Renal cortical epithelial cell (primary cell): ENCODE measurements at regions not wholly inside any gene's neighbourhood (a gene's known extent, or its start where the extent isn't known, plus 50 kb on each side); places are given as distances from the start of the nearest gene placed in this dataset.
"Not testable (repeated sequence)": the region's sequence is repeated elsewhere in the genome, so short reads cannot be mapped to it uniquely, and the experiment has no call there.

Source experiments
- DNase-seq: peaks from one replicate; pipeline ENCODE4 v3.0.0-alpha.2; 2011; ENCODE audit warnings: low read depth

GRCh38 chr5:90056911-90057705, 352.4 kb downstream of the CETN3 start:
- DNase-seq: no peak

GRCh38 chr5:90055831-90056328, 353.7 kb downstream of the CETN3 start:
- DNase-seq: peak; percentile 11

DNA sequence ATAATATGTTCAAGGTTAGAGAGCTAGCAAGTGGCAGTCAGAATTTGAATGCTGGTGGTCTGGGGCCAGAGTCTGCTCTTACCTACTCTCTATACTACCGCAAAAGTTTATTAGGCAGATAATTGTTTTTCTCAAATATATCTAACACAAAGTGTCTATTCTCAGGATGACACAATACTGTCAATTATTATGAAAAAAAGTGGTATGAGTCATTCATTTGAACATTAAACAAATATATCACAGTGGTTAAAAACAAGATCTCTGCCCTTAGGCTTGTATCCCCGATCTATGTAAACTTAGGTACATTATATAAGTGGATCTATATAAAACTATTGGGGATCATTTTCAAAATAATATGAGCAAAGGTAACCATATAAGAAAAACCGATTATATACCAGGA, 354.9 kb downstream of the CETN3 start:
- no peak for DNase-seq

DNA sequence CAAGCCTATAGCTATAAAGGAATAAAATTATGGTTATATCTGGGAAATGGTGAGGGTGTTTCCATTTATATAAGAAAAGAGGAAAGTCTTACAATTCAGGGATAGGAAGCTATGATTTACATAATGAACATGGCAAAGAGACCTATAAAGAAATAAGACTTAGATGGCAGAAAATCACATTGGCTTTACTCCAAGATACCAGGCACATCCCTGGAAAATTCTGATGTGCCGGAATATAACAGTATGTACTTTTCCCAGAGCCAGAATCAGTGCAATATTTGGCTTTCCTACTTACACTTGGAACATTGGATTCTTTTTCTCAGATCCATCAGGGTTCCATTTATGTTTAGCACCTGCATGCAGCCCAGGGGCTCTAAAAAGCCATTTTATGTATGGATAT, 357.8 kb downstream of the CETN3 start:
- DNase-seq: no peak

DNA sequence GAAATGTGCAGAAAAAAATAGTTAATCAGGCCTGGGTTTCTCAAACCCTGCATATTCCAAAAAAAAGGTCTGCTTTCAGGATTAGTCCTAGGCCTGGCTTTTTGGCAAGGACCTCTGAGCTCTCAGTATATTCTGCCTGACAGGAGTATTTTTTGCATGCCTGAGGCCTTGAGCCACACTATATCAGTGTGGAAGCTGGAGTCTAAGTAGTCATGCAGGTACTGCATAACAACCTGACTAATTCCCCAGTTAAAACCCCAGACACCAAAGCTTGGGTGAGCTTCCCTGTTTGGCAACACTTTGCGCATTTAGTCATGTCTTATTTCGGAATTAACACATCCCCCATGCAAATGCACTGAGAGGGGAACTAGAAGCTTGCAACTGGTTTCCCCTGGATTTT, 359.5 kb downstream of the CETN3 start:
- DNase-seq: no peak

DNA sequence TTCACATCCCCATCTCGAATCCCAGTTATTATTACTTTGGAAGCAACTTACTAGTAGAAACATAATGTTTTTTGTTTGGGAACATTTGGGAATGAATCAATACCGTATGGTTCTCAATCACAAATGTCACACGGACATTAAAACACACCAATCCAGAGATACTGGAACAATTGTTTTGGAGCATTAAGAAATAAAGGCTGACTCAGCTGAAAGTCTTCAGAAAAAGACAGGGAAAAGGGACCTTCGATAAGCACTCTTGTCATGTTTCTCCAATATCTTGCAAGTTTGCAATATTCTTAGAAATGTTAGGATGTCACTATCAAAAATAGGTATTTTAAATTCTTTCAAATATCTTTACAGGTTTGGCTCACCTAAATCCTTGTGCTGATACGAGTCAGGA, 362.4 kb downstream of the CETN3 start:
- no peak for DNase-seq

DNA sequence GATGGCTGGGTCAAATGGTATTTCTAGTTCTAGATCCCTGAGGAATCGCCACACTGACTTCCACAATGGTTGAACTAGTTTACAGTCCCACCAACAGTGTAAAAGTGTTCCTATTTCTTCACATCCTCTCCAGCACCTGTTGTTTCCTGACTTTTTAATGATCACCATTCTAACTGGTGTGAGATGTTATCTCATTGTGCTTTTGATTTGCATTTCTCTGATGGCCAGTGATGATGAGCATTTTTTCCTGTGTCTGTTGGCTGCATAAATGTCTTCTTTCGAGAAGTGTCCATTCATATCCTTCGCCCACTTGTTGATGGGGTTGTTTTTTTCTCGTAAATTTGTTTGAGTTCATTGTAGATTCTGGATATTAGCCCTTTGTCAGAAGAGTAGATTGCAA, 369.5 kb downstream of the CETN3 start:
- not testable (repeated sequence) for DNase-seq

GRCh38 chr5:90037646-90038045, 371.9 kb downstream of the CETN3 start:
- DNase-seq: no peak

DNA sequence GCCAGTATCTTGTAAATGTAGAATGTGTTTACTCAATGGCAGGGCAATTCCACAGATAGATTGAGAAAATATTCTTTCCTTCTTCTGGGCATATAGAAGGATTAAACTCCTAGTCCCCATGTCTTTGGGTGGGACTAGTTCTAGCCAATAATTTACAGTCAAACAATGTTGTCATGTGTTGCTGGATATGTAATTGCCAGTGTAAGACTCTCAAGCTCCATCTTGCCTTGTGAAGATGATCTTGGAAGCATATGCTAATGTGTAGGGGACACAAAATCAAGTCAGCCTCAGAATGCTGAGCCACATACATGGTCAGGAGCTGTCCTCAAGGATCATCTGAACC, 386.9 kb downstream of the CETN3 start:
- DNase-seq: no peak

- peak; percentile 7 for DNase-seq
Observed at GRCh38 chr5:90022002-90022710, 387.4 kb downstream of the CETN3 start.

DNA sequence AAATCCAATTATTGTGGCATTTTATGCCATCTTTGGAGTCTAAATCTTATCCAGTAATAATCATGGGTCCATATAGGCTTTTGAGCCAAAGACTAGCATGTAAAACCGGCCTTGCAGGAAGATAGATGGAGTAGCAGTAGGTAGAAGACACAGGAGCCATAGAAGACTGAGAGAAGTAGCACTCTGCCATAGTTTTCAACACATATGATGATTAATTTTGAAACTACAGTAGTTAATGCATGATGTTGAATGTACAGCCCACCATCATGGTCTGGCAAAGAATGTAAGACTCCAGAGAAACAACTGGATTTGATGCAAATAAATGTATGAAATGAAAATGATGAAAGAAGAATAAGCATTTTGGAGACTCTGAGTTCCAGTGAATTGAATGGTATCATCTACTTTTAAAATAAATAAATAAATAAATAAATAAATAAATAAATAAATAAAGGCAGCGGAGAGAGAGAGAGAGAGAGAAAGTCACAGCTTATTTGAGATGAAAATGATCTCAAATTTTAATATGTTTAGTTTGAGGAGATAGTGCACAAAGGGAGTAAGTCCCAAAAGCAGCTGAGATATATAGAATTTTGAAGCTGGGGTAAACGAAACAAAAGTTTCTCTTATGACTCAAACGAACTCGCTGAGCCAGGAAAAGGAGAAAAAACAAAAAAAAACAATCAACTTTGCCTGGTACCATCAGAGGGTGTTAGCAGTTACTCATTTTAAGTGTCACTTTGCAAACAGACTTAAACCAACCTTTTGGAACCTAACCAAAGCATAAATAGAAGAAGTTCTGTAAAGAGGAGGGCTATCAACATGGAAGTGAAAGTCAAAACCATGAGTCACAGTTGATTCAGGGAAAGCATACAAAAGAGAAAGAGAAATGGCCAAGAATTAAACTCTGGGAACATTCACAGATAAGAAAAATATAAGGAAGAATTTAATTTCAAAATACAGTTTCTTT, 388.7 kb downstream of the CETN3 start:
- peak; percentile 90 for DNase-seq

GRCh38 chr5:90017239-90017638, 392.3 kb downstream of the CETN3 start:
- no peak for DNase-seq

DNA sequence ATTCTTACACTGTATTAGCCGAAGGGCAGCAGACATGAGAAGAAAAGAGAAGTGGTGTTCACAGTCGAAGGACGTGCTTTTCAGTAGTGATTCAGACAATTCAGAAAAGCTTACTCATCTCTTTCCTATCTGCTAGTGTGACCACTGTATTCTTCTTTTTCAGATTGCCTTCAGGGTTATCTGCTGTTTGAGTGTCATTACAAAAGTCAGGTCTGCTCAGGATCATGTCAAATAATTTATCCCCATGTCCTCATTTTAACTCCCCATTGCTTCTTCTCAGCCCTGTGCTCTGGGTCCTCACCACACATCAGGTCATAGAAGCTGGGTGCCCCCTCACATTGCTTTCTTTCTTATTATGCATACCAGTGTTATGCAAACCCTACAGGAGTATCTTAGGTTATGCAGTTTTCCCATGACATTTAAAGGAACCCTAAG, 394.0 kb downstream of the CETN3 start:
- no peak for DNase-seq

DNA sequence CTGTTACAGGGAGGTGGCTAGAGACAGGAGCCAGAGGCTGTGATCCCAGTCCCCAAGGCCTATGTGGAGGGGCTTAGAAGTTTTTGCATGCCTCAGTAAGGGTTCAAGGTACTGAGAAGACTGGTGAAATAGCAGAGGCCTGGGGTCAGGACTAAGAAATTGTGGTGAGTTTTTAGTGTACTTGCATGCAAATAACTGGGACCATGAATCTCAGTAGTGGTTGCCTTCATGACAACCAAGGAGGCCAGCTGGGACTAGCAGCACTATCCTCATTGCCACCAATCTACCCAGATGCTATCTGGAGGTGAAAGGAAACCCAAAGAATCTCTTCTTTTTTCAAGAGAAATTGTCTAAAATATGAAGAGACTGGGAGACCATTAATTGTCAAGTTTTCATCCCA, 395.1 kb downstream of the CETN3 start:
- no peak for DNase-seq

- DNase-seq: no peak
Observed at GRCh38 chr5:90000351-90000750, 409.2 kb downstream of the CETN3 start.

GRCh38 chr5:89998519-89999305, 410.8 kb downstream of the CETN3 start:
- DNase-seq: no peak

DNA sequence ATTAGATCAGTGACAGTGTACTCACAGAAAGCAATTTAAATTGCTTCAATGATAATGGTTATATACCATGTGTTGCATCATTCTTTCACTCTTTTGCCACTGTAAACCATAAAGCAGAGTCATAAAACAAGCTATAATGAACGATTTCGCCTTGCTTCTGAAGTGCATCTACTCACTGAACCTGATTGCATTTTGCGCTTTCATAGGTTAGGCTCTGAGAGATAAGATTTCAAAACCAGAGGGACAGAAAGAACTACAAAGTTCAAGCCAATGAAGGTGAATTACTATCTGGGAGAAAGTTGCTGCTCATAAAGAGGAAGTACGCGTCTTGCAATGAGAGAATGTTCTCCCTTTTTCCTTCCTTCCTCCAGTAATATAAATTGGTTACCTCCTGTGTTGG, 412.7 kb downstream of the CETN3 start:
- no peak for DNase-seq

DNA sequence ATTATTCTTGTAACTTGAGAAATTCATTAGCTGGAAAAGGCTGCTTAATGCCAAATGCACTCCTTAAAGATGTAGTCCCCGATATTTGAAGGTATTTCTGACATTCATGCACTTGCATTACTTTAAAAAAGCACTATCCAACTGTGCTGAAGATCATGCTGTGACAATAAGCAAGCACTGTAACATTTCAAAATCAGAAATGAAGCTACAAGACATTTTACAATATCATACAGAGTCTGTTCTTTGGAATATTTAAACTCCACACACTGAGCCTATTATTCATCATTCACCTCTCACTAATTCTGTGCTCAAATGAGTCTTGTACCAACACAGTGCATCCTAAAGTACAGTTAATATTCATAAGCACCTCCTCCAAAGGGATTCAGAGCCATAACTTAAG, 413.2 kb downstream of the CETN3 start:
- no peak for DNase-seq

DNA sequence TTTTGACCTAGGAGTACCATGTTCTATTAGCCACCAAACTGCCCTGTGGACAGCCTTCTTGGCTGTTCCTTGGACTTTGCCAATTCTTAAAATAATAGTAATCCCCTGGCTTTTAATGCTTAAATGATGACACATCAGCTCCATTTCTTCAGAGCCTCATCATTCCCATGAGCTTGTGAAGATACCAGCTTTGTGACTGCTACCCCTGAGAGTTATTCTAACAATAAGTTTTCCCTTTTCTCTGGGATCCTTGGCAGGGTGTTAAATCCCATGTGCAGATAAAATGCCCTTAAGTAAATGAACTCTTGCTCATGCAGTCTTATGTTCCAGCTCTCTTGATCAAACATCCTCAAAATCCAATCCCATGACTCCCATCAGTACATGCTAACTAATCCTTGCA, 415.3 kb downstream of the CETN3 start:
- no peak for DNase-seq

DNA sequence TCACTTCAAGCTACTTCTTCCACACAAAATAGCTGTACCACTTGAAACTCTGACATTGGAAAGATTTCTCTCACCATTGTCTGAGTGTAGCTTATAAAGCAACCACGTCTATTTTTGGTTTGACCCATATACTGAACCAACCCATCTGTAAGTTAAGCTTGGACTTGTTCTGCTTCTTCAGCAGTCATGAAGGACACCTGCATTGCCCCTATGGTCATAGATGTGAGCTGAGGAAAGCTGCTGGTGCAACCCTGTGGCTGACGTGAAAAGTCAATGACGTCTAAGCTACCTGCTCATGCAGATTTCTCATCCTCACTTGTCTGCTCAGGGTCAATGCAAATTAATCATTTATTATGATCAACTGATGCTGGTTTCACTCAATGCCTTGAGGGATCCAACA, 417.4 kb downstream of the CETN3 start:
- DNase-seq: no peak

DNA sequence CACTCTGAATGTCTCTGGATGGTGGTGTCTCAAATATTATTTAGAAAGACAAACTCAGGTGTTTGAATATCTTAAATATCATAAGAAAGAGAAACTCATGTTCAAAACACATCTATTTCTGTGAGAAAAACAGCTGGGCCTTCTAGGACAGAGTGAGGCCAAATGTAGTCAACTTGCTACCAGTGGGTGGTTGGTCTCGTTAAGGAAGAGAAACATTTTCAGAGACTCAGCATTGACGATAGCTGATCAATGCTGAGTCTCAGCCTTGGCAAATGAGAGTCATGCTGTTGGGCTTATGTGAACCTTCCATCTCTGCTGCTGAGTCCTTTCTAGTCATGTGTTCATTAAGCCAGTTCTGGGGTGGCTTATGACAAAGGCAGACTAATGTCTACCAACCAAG, 418.0 kb downstream of the CETN3 start:
- DNase-seq: no peak
